GM23338 (cell line): ENCODE measurements at regions not wholly inside any gene's neighbourhood (a gene's known extent, or its start where the extent isn't known, plus 50 kb on each side); places are given as distances from the start of the nearest gene placed in this dataset.

Source experiments
- CREB1 ChIP-seq: fragments of 250-450 bp; sonication (Bioruptor Pico); IDR thresholded peaks from 2 replicates; pipeline ENCODE4 v1.5.0; 2020; ENCODE audit warnings: low read depth, mild to moderate bottlenecking, moderate library complexity
- CTCF ChIP-seq, 2 experiments: fragments of 200-600 bp in 1 of 2; sonication (generic) in 1 of 2; conservative IDR thresholded peaks; 2 replicates each; pipeline versions ENCODE4 v1.5.1 to v1.6.1; 2016 to 2017; ENCODE audit warnings: antibody characterized with exemption in 2 of 2, low read depth in 2 of 2, mild to moderate bottlenecking in 2 of 2, moderate library complexity in 1 of 2
- ETS1 ChIP-seq: IDR thresholded peaks from 2 replicates; pipeline ENCODE4 v1.6.1; 2016; ENCODE audit warnings: antibody characterized with exemption
- EZH2 ChIP-seq: fragments of 200-600 bp; sonication (generic); IDR thresholded peaks from one replicate; pipeline ENCODE4 v1.8.0; 2017; ENCODE audit warnings: antibody characterized with exemption, mild to moderate bottlenecking, low read depth; ENCODE audit not compliant: unreplicated experiment
- EZH2phosphoT487 ChIP-seq: fragments of 200-600 bp; sonication (generic); IDR thresholded peaks from one replicate; pipeline ENCODE4 v1.8.1; 2018; ENCODE audit warnings: antibody characterized with exemption; ENCODE audit not compliant: unreplicated experiment
- JUNB ChIP-seq: IDR thresholded peaks from one replicate; pipeline ENCODE4 v1.6.1; 2016; ENCODE audit warnings: antibody characterized with exemption; ENCODE audit not compliant: unreplicated experiment
- NANOG ChIP-seq: IDR thresholded peaks from 2 replicates; pipeline ENCODE4 v1.6.1; 2016; ENCODE audit warnings: antibody characterized with exemption, borderline replicate concordance
- POLR2AphosphoS5 ChIP-seq: IDR thresholded peaks from 2 replicates; pipeline ENCODE4 v1.6.1; 2016; ENCODE audit warnings: antibody characterized with exemption, low read depth
- REST ChIP-seq: IDR thresholded peaks from one replicate; pipeline ENCODE4 v1.6.1; 2018; ENCODE audit warnings: antibody characterized with exemption; ENCODE audit not compliant: unreplicated experiment
- STAT1 ChIP-seq: IDR thresholded peaks from one replicate; pipeline ENCODE4 v1.6.1; 2016; ENCODE audit warnings: antibody characterized with exemption; ENCODE audit not compliant: unreplicated experiment
- ZNF331 ChIP-seq: fragments of 250-450 bp; sonication (Bioruptor Pico); IDR thresholded peaks from 2 replicates; pipeline ENCODE4 v1.5.0; 2020; ENCODE audit warnings: low read depth, mild to moderate bottlenecking, moderate library complexity
- ZNF462 ChIP-seq: fragments of 250-450 bp; sonication (Bioruptor Pico); IDR thresholded peaks from 2 replicates; pipeline ENCODE4 v1.5.0; 2020; ENCODE audit warnings: mild to moderate bottlenecking, moderate library complexity

- TF ChIP-seq EZH2 (no peak), CREB1 (no peak), CTCF (conservative IDR thresholded peaks at IDR 0.05; ENCODE audit: low read depth in 2 of 2) (no peak), REST (no peak), POLR2AphosphoS5 (no peak), ZNF331 (no peak), JUNB (no peak), EZH2phosphoT487 (no peak), STAT1 (no peak), ETS1 (no peak), ZNF462 (CRISPR knock-in tag) (no peak), NANOG (no peak)
Measured at GRCh38 chr4:20019310-20020015, 232.2 kb upstream of the SLIT2 start.
